ENCODE measurements at regions not wholly inside any gene's neighbourhood (a gene's known extent, or its start where the extent isn't known, plus 50 kb on each side); places are given as distances from the start of the nearest gene placed in this dataset.

GRCh38 chr2:65483763-65484162, 51.4 kb upstream of the SPRED2 start:
- TF ChIP-seq, protein P1, sequence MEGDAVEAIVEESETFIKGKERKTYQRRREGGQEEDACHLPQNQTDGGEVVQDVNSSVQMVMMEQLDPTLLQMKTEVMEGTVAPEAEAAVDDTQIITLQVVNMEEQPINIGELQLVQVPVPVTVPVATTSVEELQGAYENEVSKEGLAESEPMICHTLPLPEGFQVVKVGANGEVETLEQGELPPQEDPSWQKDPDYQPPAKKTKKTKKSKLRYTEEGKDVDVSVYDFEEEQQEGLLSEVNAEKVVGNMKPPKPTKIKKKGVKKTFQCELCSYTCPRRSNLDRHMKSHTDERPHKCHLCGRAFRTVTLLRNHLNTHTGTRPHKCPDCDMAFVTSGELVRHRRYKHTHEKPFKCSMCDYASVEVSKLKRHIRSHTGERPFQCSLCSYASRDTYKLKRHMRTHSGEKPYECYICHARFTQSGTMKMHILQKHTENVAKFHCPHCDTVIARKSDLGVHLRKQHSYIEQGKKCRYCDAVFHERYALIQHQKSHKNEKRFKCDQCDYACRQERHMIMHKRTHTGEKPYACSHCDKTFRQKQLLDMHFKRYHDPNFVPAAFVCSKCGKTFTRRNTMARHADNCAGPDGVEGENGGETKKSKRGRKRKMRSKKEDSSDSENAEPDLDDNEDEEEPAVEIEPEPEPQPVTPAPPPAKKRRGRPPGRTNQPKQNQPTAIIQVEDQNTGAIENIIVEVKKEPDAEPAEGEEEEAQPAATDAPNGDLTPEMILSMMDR (IDR thresholded peaks at IDR 0.05), result no peak
- TF ChIP-seq POLR2AphosphoS5 (IDR thresholded peaks at IDR 0.05) (no peak), POLR2A (IDR thresholded peaks at IDR 0.05) (no peak), EP300 (IDR thresholded peaks at IDR 0.05) (no peak)

Measured in gastroesophageal sphincter (tissue), 3 donors.